SHP77 (cell line): ENCODE measurements at regions not wholly inside any gene's neighbourhood (a gene's known extent, or its start where the extent isn't known, plus 50 kb on each side); places are given as distances from the start of the nearest gene placed in this dataset.
"Not testable (repeated sequence)": the region's sequence is repeated elsewhere in the genome, so short reads cannot be mapped to it uniquely, and the experiment has no call there.

Source experiments
- DNase-seq, 2 experiments: peaks; one replicate each; lab custom pipeline; 2025; lab: John Stamatoyannopoulos, UW

- DNase-seq = no peak
Observed at GRCh38 chrX:86887341-86887740, 630.3 kb upstream of the KLHL4 start.

- no peak for DNase-seq
Observed at GRCh38 chrX:86910027-86910426, 607.6 kb upstream of the KLHL4 start.

GRCh38 chrX:86910602-86911311, 606.8 kb upstream of the KLHL4 start:
- DNase-seq = no peak

GRCh38 chrX:86914569-86914968, 603.0 kb upstream of the KLHL4 start:
- no peak for DNase-seq

- no peak for DNase-seq
Observed at GRCh38 chrX:86917959-86918358, 599.6 kb upstream of the KLHL4 start.

- DNase-seq = no peak
Observed at GRCh38 chrX:86930419-86930818, 587.2 kb upstream of the KLHL4 start.

GRCh38 chrX:86935988-86936387, 581.6 kb upstream of the KLHL4 start:
- no peak for DNase-seq

GRCh38 chrX:86946569-86946968, 571.0 kb upstream of the KLHL4 start:
- DNase-seq = peak in 1 of 2 experiments; percentile 4

GRCh38 chrX:86964321-86964720, 553.3 kb upstream of the KLHL4 start:
- no peak for DNase-seq

- no peak for DNase-seq
Observed at GRCh38 chrX:86981326-86981879, 536.2 kb upstream of the KLHL4 start.

GRCh38 chrX:86987351-86987750, 530.3 kb upstream of the KLHL4 start:
- not testable (repeated sequence) for DNase-seq

- no peak for DNase-seq
Observed at GRCh38 chrX:87003031-87003430, 514.6 kb upstream of the KLHL4 start.

- DNase-seq = no peak
Observed at GRCh38 chrX:87005183-87005582, 512.4 kb upstream of the KLHL4 start.

- no peak for DNase-seq
Observed at GRCh38 chrX:87005885-87006284, 511.7 kb upstream of the KLHL4 start.

GRCh38 chrX:87006561-87006960, 511.0 kb upstream of the KLHL4 start:
- no peak for DNase-seq

- DNase-seq = no peak
Observed at GRCh38 chrX:87017210-87017609, 500.4 kb upstream of the KLHL4 start.

- not testable (repeated sequence) for DNase-seq
Observed at GRCh38 chrX:87033115-87033514, 484.5 kb upstream of the KLHL4 start.

- DNase-seq = no peak
Observed at GRCh38 chrX:87045352-87045751, 472.2 kb upstream of the KLHL4 start.

- no peak for DNase-seq
Observed at GRCh38 chrX:87049567-87049966, 468.0 kb upstream of the KLHL4 start.

GRCh38 chrX:87063642-87064041, 454.0 kb upstream of the KLHL4 start:
- DNase-seq = no peak

- no peak for DNase-seq
Observed at GRCh38 chrX:87064502-87064901, 453.1 kb upstream of the KLHL4 start.

GRCh38 chrX:87067795-87068369, 449.7 kb upstream of the KLHL4 start:
- no peak for DNase-seq

- DNase-seq = no peak
Observed at GRCh38 chrX:87078231-87078630, 439.4 kb upstream of the KLHL4 start.

- no peak for DNase-seq
Observed at GRCh38 chrX:87098477-87098876, 419.1 kb upstream of the KLHL4 start.
